Osteoblast (primary cell): ENCODE measurements at regions not wholly inside any gene's neighbourhood (a gene's known extent, or its start where the extent isn't known, plus 50 kb on each side); places are given as distances from the start of the nearest gene placed in this dataset.

ENCODE experiments used
- DNase-seq: peaks from one replicate; pipeline ENCODE4 v3.0.0; 2011; ENCODE audit warnings: low spot score, mixed read lengths; ENCODE audit not compliant: insufficient read length; ENCODE audit errors: missing footprints
- H2AFZ ChIP-seq: 2 replicates; pipeline ENCODE4 v1.6.0; 2011; ENCODE audit warnings: mild to moderate bottlenecking, low read length
- H3K27ac ChIP-seq: 2 replicates; pipeline ENCODE4 v1.5.1; 2011; ENCODE audit warnings: mild to moderate bottlenecking, low read depth, low read length, moderate library complexity
- H3K27me3 ChIP-seq: 2 replicates; pipeline ENCODE4 v1.6.0; 2012; ENCODE audit warnings: mild to moderate bottlenecking, control low read depth, inconsistent platforms, low read length, moderate library complexity; ENCODE audit not compliant: insufficient read depth
- H3K36me3 ChIP-seq: 2 replicates; pipeline ENCODE4 v1.5.1; 2011; ENCODE audit warnings: mild to moderate bottlenecking, low read length, control low read depth, moderate library complexity; ENCODE audit not compliant: insufficient read depth
- H3K4me1 ChIP-seq: 2 replicates; pipeline ENCODE4 v1.5.1; 2011; ENCODE audit warnings: mild to moderate bottlenecking, low read length, control low read depth, moderate library complexity; ENCODE audit not compliant: insufficient read depth
- H3K4me2 ChIP-seq: 2 replicates; pipeline ENCODE4 v1.6.0; 2011; ENCODE audit warnings: mild to moderate bottlenecking, low read length; ENCODE audit not compliant: insufficient read depth
- H3K4me3 ChIP-seq: fragments of 200-600 bp; sonication (generic); 3 replicates; pipeline ENCODE4 v1.5.1; 2012; ENCODE audit warnings: mild to moderate bottlenecking, low read length, inconsistent platforms; ENCODE audit not compliant: insufficient read depth
- H3K79me2 ChIP-seq: 2 replicates; pipeline ENCODE4 v1.6.0; 2012; ENCODE audit warnings: mild to moderate bottlenecking, low read length, control low read depth, inconsistent platforms; ENCODE audit not compliant: insufficient read depth
- H3K9me3 ChIP-seq: 2 replicates; pipeline ENCODE4 v1.5.1; 2011; ENCODE audit warnings: low read depth, low read length, control low read depth
- H4K20me1 ChIP-seq: 2 replicates; pipeline ENCODE4 v1.6.0; 2012; ENCODE audit warnings: mild to moderate bottlenecking, low read length, control low read depth; ENCODE audit not compliant: insufficient read depth
- CTCF ChIP-seq: IDR thresholded peaks from 2 replicates; pipeline ENCODE4 v1.5.1; 2011; ENCODE audit warnings: mild to moderate bottlenecking, low read depth, low read length, moderate library complexity; ENCODE audit errors: extremely low read depth

- Histone ChIP-seq H4K20me1 (no peaks in the 10 kb centered on the region), H3K27me3 (no peaks in the 10 kb centered on the region), H2AFZ (no peak overlapping the region), H3K36me3 (no peaks in the 10 kb centered on the region), H3K27ac (no peak overlapping the region), H3K79me2 (no peaks in the 10 kb centered on the region), H3K4me1 (no peaks in the 10 kb centered on the region), H3K4me3 (no peak overlapping the region), H3K4me2 (no peak overlapping the region), H3K9me3 (no peaks in the 10 kb centered on the region)
- DNase-seq: no peak
- no peak for TF ChIP-seq CTCF
Measured at GRCh38 chr12:83320350-83320749, 633.6 kb downstream of the TMTC2 start.

- H3K4me3 ChIP-seq: no peak overlapping the region
- H3K4me1 ChIP-seq: no peaks in the 10 kb centered on the region
- H3K27me3 ChIP-seq: no peaks in the 10 kb centered on the region
- H3K36me3 ChIP-seq: no peaks in the 10 kb centered on the region
- TF ChIP-seq CTCF: no peak
- H3K79me2 ChIP-seq: no peaks in the 10 kb centered on the region
- H3K4me2 ChIP-seq: no peak overlapping the region
- no peak for DNase-seq
- H3K27ac ChIP-seq: no peak overlapping the region
- no peaks in the 10 kb centered on the region for H3K9me3 ChIP-seq
- H2AFZ ChIP-seq: no peak overlapping the region
- H4K20me1 ChIP-seq: no peaks in the 10 kb centered on the region
Measured at GRCh38 chr12:83318386-83319098, 631.8 kb downstream of the TMTC2 start.

GRCh38 chr12:83317595-83317994 is 630.9 kb downstream of the TMTC2 start:
- no peak for DNase-seq
- Histone ChIP-seq H3K27me3 (no peaks in the 10 kb centered on the region), H3K79me2 (no peaks in the 10 kb centered on the region), H3K36me3 (no peaks in the 10 kb centered on the region), H3K9me3 (no peaks in the 10 kb centered on the region), H3K27ac (no peak overlapping the region), H2AFZ (no peak overlapping the region), H4K20me1 (no peaks in the 10 kb centered on the region), H3K4me3 (no peak overlapping the region), H3K4me2 (no peak overlapping the region), H3K4me1 (no peaks in the 10 kb centered on the region)
- no peak for TF ChIP-seq CTCF

- Histone ChIP-seq H3K4me3 (no peak overlapping the region), H3K9me3 (peaks cover 4% of the 10 kb centered on the region), H3K4me1 (no peaks in the 10 kb centered on the region), H3K27ac (no peak overlapping the region), H3K27me3 (no peaks in the 10 kb centered on the region), H3K4me2 (no peak overlapping the region), H3K79me2 (no peaks in the 10 kb centered on the region), H3K36me3 (no peaks in the 10 kb centered on the region), H4K20me1 (no peaks in the 10 kb centered on the region), H2AFZ (no peak overlapping the region)
- DNase-seq: no peak
- no peak for TF ChIP-seq CTCF
Measured at GRCh38 chr12:83313827-83314226, 627.1 kb downstream of the TMTC2 start.
